Neural crest cell (in vitro differentiated cells): ENCODE measurements at regions not wholly inside any gene's neighbourhood (a gene's known extent, or its start where the extent isn't known, plus 50 kb on each side); places are given as distances from the start of the nearest gene placed in this dataset.

Experiments used
- DNase-seq: peaks from one replicate; pipeline ENCODE4 v3.0.0; 2021; ENCODE audit warnings: low read depth, mixed read lengths, low spot score
- H3K27ac Mint-ChIP-seq: one replicate; pipeline ENCODE4 v1.8.0; 2021; ENCODE audit warnings: mild to moderate bottlenecking, mixed read lengths; ENCODE audit not compliant: unreplicated experiment
- H3K27me3 Mint-ChIP-seq: 2 replicates; pipeline ENCODE4 v1.8.0; 2021; ENCODE audit warnings: low read depth, mild to moderate bottlenecking, mixed read lengths
- H3K36me3 Mint-ChIP-seq: 2 replicates; pipeline ENCODE4 v1.8.0; 2021; ENCODE audit warnings: low read depth, mild to moderate bottlenecking, mixed read lengths
- H3K4me1 Mint-ChIP-seq: 2 replicates; pipeline ENCODE4 v1.8.0; 2021; ENCODE audit warnings: mixed read lengths
- H3K4me3 Mint-ChIP-seq: one replicate; pipeline ENCODE4 v1.8.0; 2021; ENCODE audit warnings: mild to moderate bottlenecking, mixed read lengths
- H3K9me3 Mint-ChIP-seq: 2 replicates; pipeline ENCODE4 v1.8.0; 2021; ENCODE audit warnings: mixed read lengths
- CTCF ChIP-seq: fragments of 200-600 bp; sonication (generic); conservative IDR thresholded peaks from 2 replicates; pipeline ENCODE4 v1.5.0; 2021; ENCODE audit warnings: antibody characterized with exemption, mild to moderate bottlenecking

GRCh38 chr18:47619771-47620448 is 310.5 kb downstream of the SMAD2 start:
- no peak for TF ChIP-seq CTCF
- Mint-ChIP-seq H3K9me3 (no peaks in the 10 kb centered on the region), H3K27ac (no peak overlapping the region), H3K4me3 (no peak overlapping the region), H3K27me3 (peaks cover 18% of the 10 kb centered on the region), H3K36me3 (no peaks in the 10 kb centered on the region), H3K4me1 (peaks cover 3% of the 10 kb centered on the region)
- no peak for DNase-seq

DNA sequence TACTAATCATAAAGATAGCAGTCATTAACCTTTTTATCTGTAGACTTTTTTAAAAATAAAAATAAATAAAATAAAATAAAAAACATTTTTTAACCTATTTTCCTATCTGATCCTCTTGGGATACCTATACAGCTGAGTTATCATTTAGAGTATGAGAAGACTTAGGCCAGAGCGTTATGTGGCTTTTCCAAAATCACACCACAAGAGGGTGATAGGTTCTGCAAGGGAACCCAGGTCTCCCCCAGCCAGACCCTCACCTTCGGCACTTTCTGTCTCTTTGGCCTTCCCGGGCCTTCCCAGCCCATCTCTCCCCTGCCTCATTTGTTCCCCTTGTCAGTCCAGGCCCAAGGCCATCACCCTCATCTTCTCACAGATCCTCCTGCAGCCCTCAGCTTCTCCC is 311.7 kb downstream of the SMAD2 start:
- no peaks in the 10 kb centered on the region for H3K9me3 Mint-ChIP-seq
- no peak overlapping the region for H3K4me3 Mint-ChIP-seq
- DNase-seq = no peak

DNA sequence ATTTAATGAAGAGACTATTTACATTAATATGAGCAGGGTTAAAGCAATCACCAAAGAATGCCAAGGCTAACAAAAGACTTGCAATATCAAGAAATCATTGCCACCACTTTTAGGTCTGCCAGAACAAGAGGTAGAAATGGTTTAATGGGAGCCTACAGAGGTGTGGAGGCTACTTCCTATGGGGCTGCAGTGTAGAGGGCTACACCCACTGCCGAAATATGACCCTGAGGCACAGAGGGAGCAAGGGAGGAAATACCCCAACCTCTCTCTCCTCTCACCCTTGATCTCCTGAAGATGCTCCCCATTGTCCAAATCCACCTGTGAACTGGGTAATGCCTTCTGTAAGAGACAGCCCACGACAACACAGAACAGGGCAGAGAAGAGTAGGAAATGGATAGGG is 315.4 kb downstream of the SMAD2 start:
- no peaks in the 10 kb centered on the region for H3K36me3 Mint-ChIP-seq
- no peaks in the 10 kb centered on the region for H3K9me3 Mint-ChIP-seq
- peaks cover 6% of the 10 kb centered on the region for H3K27me3 Mint-ChIP-seq
- H3K27ac Mint-ChIP-seq = no peak overlapping the region
- H3K4me1 Mint-ChIP-seq = peaks cover 3% of the 10 kb centered on the region
- no peak for TF ChIP-seq CTCF
- no peak for DNase-seq
- H3K4me3 Mint-ChIP-seq = no peak overlapping the region

More for the DNA sequence above, 311.7 kb downstream of the SMAD2 start:
- Mint-ChIP-seq H3K36me3 (no peaks in the 10 kb centered on the region), H3K4me1 (peaks cover 3% of the 10 kb centered on the region), H3K27ac (no peak overlapping the region), H3K27me3 (peaks cover 21% of the 10 kb centered on the region)
- TF ChIP-seq CTCF = no peak

- Mint-ChIP-seq H3K27me3 (peaks cover 9% of the 10 kb centered on the region), H3K27ac (no peak overlapping the region), H3K4me3 (no peak overlapping the region), H3K4me1 (peaks cover 3% of the 10 kb centered on the region), H3K36me3 (no peaks in the 10 kb centered on the region), H3K9me3 (no peaks in the 10 kb centered on the region)
- DNase-seq = no peak
- TF ChIP-seq CTCF = no peak
These were observed 316.5 kb downstream of the SMAD2 start for GRCh38 chr18:47613929-47614328.

DNA sequence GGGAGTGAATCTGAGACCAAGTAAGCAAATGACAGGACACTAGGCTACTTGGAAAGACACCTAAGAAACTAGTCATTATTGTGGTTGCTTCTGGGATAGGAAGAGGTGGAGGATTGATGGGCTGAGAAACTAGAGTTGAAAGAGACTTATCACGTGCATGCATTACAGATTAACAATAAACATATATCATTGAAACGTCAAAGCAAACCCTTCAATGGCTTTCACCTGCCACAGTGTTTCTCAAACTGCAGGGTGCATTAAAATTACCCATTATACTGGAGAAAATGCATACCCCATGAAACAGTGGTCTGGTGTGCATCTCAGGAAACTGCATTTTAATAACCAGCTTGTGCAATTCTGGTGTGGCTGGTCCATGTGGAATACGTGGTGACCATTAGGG is 318.8 kb downstream of the SMAD2 start:
- Mint-ChIP-seq H3K27me3 (peaks cover 14% of the 10 kb centered on the region), H3K4me1 (no peaks in the 10 kb centered on the region), H3K36me3 (no peaks in the 10 kb centered on the region), H3K4me3 (no peak overlapping the region), H3K9me3 (no peaks in the 10 kb centered on the region), H3K27ac (no peak overlapping the region)
- DNase-seq = no peak
- no peak for TF ChIP-seq CTCF
